Mesenchymal stem cell (in vitro differentiated cells and primary cell): ENCODE measurements at regions not wholly inside any gene's neighbourhood (a gene's known extent, or its start where the extent isn't known, plus 50 kb on each side); places are given as distances from the start of the nearest gene placed in this dataset.

Experiments
- DNase-seq: peaks from one replicate; pipeline ENCODE4 v3.0.0-alpha.2; 2013
- H2AFZ ChIP-seq: one replicate; pipeline ENCODE4 v1.6.1; 2013; ENCODE audit warnings: low read depth, mild to moderate bottlenecking, control low read depth, inconsistent platforms, low read length, moderate library complexity
- H2AK5ac ChIP-seq: 2 replicates; pipeline ENCODE4 v1.6.1; 2013; ENCODE audit warnings: low read length, moderate library complexity, mild to moderate bottlenecking, inconsistent platforms; ENCODE audit not compliant: severe bottlenecking
- H2BK120ac ChIP-seq: one replicate; pipeline ENCODE4 v1.6.1; 2013; ENCODE audit warnings: low read depth, mild to moderate bottlenecking, inconsistent platforms, low read length, moderate library complexity
- H2BK12ac ChIP-seq, 2 experiments: one replicate each; pipeline ENCODE4 v1.6.1; 2013; ENCODE audit warnings: inconsistent platforms in 2 of 2, low read length in 2 of 2, mild to moderate bottlenecking in 2 of 2, moderate library complexity in 2 of 2, control low read depth in 1 of 2
- H2BK15ac ChIP-seq: one replicate; pipeline ENCODE4 v1.6.1; 2013; ENCODE audit warnings: mild to moderate bottlenecking, low read depth, inconsistent platforms; ENCODE audit not compliant: poor library complexity, severe bottlenecking
- H2BK5ac ChIP-seq: 2 replicates; pipeline ENCODE4 v1.6.1; 2013; ENCODE audit warnings: low read depth, mild to moderate bottlenecking, low read length, control low read depth, inconsistent platforms; ENCODE audit not compliant: poor library complexity, severe bottlenecking
- H3K14ac ChIP-seq, 2 experiments: one replicate each; pipeline ENCODE4 v1.6.1; 2013; ENCODE audit warnings: inconsistent platforms in 2 of 2, low read length in 2 of 2, control low read depth in 1 of 2, mild to moderate bottlenecking in 1 of 2, moderate library complexity in 1 of 2
- H3K18ac ChIP-seq, 2 experiments: one replicate each; pipeline ENCODE4 v1.6.1; 2013; ENCODE audit warnings: inconsistent platforms in 2 of 2, low read length in 2 of 2, control low read depth in 1 of 2, low read depth in 1 of 2, mild to moderate bottlenecking in 1 of 2
- H3K23ac ChIP-seq, 2 experiments: one replicate each; pipeline ENCODE4 v1.6.1; 2013; ENCODE audit warnings: inconsistent platforms in 2 of 2, low read length in 2 of 2, mild to moderate bottlenecking in 2 of 2, moderate library complexity in 2 of 2, control low read depth in 1 of 2
- H3K27ac ChIP-seq: 2 replicates; pipeline ENCODE4 v1.5.1; 2013; ENCODE audit warnings: mild to moderate bottlenecking, moderate library complexity, low read length, control low read depth, inconsistent platforms; ENCODE audit not compliant: poor library complexity, severe bottlenecking
- H3K27me3 ChIP-seq, 2 experiments: 2 replicates each; pipeline versions ENCODE4 v1.6.1 to v1.7.0; 2013; ENCODE audit warnings: low read length in 2 of 2, mild to moderate bottlenecking in 2 of 2, moderate library complexity in 2 of 2, control low read depth in 1 of 2, inconsistent platforms in 1 of 2; ENCODE audit not compliant: control insufficient read depth in 1 of 2, insufficient read depth in 1 of 2
- H3K36me3 ChIP-seq, 2 experiments: 2 replicates each; pipeline versions ENCODE4 v1.6.1 to v1.7.0; 2013; ENCODE audit warnings: low read length in 2 of 2, control low read depth in 1 of 2, inconsistent platforms in 1 of 2, low read depth in 1 of 2, mild to moderate bottlenecking in 1 of 2; ENCODE audit not compliant: insufficient read depth in 2 of 2, control insufficient read depth in 1 of 2
- H3K4ac ChIP-seq, 2 experiments: one replicate each; pipeline ENCODE4 v1.6.1; 2013; ENCODE audit warnings: inconsistent platforms in 2 of 2, low read length in 2 of 2, mild to moderate bottlenecking in 2 of 2, moderate library complexity in 2 of 2, control low read depth in 1 of 2, low read depth in 1 of 2
- H3K4me1 ChIP-seq: 2 replicates; pipeline ENCODE4 v1.6.1; 2013; ENCODE audit warnings: low read depth, low read length, control low read depth; ENCODE audit not compliant: control insufficient read depth, insufficient read depth
- H3K4me2 ChIP-seq: 2 replicates; pipeline ENCODE4 v1.6.1; 2013; ENCODE audit warnings: low read length, mild to moderate bottlenecking, inconsistent platforms; ENCODE audit not compliant: poor library complexity, severe bottlenecking
- H3K4me3 ChIP-seq, 2 experiments: 2 replicates each; pipeline versions ENCODE4 v1.5.1 to v1.7.0; 2013; ENCODE audit warnings: low read length in 2 of 2, mild to moderate bottlenecking in 2 of 2, control low read depth in 1 of 2, low read depth in 1 of 2; ENCODE audit not compliant: insufficient read depth in 1 of 2
- H3K79me1 ChIP-seq: replicated peaks from 2 replicates; pipeline ENCODE4 v1.6.1; 2013; ENCODE audit warnings: mild to moderate bottlenecking, control low read depth, low read length, inconsistent platforms; ENCODE audit not compliant: poor library complexity, severe bottlenecking
- H3K9ac ChIP-seq: 2 replicates; pipeline ENCODE4 v1.7.0; 2013; ENCODE audit warnings: mild to moderate bottlenecking, low read length, moderate library complexity
- H3K9me3 ChIP-seq: 2 replicates; pipeline ENCODE4 v1.7.0; 2013; ENCODE audit warnings: mild to moderate bottlenecking, low read length; ENCODE audit not compliant: control insufficient read depth
- H4K8ac ChIP-seq: one replicate; pipeline ENCODE4 v1.6.1; 2013; ENCODE audit warnings: inconsistent platforms, mild to moderate bottlenecking, low read length, moderate library complexity
- H4K91ac ChIP-seq: one replicate; pipeline ENCODE4 v1.6.1; 2013; ENCODE audit warnings: mild to moderate bottlenecking, low read length, inconsistent platforms
- WGBS: methylation state at CpG from one replicate; pipeline ENCODE4 v1.1.7; 2013; ENCODE audit warnings: mixed read lengths; 5-methylcytosine and 5-hydroxymethylcytosine counted together

DNA sequence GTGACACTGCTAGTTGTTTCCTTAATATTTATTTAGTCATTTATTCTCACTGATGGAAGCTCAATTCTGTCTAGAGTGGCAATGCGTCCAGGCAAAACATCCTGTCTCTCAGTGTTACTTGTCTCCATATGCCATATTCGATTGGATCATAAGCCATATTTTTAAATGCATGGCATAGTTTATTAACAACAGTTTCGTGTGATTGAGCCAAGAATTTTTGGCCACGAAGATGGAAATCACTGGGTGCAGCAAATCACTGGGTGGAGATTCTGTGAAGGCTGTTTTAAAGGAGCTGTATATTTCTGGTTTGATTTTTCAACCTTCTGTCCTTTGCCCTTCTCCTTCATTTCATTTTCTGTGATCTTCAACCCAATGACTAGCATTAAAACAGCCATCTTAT is 205.2 kb downstream of the JRKL start:
- WGBS, result 58% methylated on average over 3 of the region's 4 CpGs
- no peak overlapping the region for H3K23ac ChIP-seq

DNA sequence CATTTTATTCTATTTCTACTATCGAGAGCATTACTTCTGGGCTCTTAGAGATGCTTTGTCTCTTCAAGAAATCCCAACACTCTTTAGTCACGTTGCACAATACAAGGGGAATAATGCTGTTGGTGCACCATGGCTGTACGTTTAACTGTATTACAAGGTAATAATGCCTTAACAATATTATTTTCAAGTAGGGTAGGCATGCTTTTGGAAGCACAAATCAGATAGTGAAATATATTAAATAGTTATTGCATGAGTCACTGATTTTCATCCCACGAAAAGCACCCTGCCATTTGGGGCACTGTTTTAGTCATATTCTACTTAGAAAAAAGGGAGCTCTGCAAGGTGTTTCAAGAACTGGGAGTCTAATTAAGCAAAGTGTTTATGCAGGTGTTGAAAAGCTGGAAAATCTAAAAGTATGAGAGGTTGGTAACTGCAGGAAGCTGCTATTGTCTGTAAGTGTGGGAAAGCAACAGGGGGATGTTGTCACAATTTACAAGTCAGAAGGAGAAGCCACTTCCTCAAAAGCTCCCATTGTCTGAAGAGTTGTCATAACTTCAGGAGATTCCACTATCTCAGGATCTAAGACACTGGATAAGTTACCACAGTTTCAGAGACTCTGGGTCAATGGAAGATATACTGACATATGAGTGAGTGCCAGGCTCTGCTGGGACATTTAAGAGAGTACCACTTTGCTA is 218.2 kb downstream of the JRKL start:
- H3K4me2 ChIP-seq, result no peak overlapping the region
- WGBS, result 81% methylated on average over 2 of the region's 4 CpGs
- H3K36me3 ChIP-seq, result no peaks in the 10 kb centered on the region

More for the DNA sequence above, 205.2 kb downstream of the JRKL start:
- no peak overlapping the region for H2AK5ac ChIP-seq
- H2BK5ac ChIP-seq, result no peak overlapping the region
- no peak overlapping the region for H2BK12ac ChIP-seq
- no peak overlapping the region for H2BK120ac ChIP-seq
- no peak overlapping the region for H3K27ac ChIP-seq
- no peak overlapping the region for H3K4ac ChIP-seq
- H3K9me3 ChIP-seq, result no peaks in the 10 kb centered on the region
- H2AFZ ChIP-seq, result no peak overlapping the region
- H3K79me1 ChIP-seq, result no peaks in the 10 kb centered on the region
- H3K36me3 ChIP-seq, result no peaks in the 10 kb centered on the region
- H3K4me1 ChIP-seq, result no peaks in the 10 kb centered on the region
- H3K9ac ChIP-seq, result no peak overlapping the region
- DNase-seq, result no peak
- H3K4me2 ChIP-seq, result no peak overlapping the region
- H2BK15ac ChIP-seq, result no peak overlapping the region
- no peaks in the 10 kb centered on the region for H3K27me3 ChIP-seq
- no peak overlapping the region for H4K91ac ChIP-seq
- no peak overlapping the region for H3K4me3 ChIP-seq
- no peak overlapping the region for H4K8ac ChIP-seq
- H3K18ac ChIP-seq, result no peak overlapping the region
- H3K14ac ChIP-seq, result no peak overlapping the region

DNA sequence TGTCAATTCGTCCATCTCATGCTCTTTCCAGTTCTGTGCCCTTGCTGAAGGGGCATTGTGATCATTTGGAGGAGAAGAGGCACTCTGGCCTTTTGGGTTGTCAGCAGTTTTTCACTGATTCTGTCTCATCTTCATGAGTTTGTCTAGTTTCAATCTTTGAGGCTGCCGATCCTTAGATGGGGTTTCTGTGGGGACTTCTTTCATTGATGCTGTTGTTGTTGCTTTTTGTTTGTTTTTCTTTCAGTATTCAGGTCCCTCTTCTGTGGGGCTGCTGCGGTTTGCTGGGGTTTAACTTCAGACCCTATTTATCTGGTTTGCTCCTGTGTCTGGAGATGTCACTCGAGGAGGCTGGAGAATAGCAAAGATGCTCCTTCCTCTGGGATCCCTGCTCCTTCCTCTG is 224.3 kb downstream of the JRKL start:
- WGBS, result 65% methylated on average over 4 of the region's 4 CpGs
- H2BK12ac ChIP-seq, result no peak overlapping the region

More for the DNA sequence above, 218.2 kb downstream of the JRKL start:
- no peak overlapping the region for H3K27ac ChIP-seq
- no peak overlapping the region for H2BK120ac ChIP-seq
- no peak overlapping the region for H2AFZ ChIP-seq
- no peaks in the 10 kb centered on the region for H3K9me3 ChIP-seq
- no peaks in the 10 kb centered on the region for H3K79me1 ChIP-seq
- H2BK12ac ChIP-seq, result no peak overlapping the region
- H3K4ac ChIP-seq, result no peak overlapping the region
- no peak overlapping the region for H4K91ac ChIP-seq
- H2AK5ac ChIP-seq, result no peak overlapping the region
- H4K8ac ChIP-seq, result no peak overlapping the region
- no peak overlapping the region for H3K14ac ChIP-seq
- DNase-seq, result no peak
- no peak overlapping the region for H2BK5ac ChIP-seq
- H3K9ac ChIP-seq, result no peak overlapping the region
- H3K4me3 ChIP-seq, result no peak overlapping the region
- no peak overlapping the region for H2BK15ac ChIP-seq
- no peaks in the 10 kb centered on the region for H3K27me3 ChIP-seq
- no peaks in the 10 kb centered on the region for H3K4me1 ChIP-seq
- no peak overlapping the region for H3K23ac ChIP-seq
- no peak overlapping the region for H3K18ac ChIP-seq

DNA sequence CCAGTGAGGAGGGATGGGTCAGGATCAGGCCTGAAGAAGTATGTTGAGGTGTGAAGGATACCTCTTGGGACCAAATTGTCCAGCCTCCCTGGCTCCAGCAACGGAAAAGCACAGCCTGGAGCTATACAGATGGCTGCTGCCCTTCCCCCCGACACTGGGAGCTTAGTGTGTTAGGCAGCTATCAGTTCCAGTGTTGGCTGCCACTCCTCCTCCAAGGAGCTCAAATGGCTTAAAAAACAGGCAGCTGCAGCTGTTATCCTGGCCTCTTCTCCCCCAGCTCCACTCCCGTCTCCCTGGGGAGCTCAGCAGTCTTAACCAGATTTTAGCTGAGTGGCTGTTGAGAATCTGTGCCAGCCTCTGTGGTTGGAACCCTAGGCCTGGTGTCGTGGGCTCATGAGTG is 225.0 kb downstream of the JRKL start:
- no peaks in the 10 kb centered on the region for H3K36me3 ChIP-seq
- no peaks in the 10 kb centered on the region for H3K79me1 ChIP-seq
- no peak overlapping the region for H2BK120ac ChIP-seq
- WGBS, result 53% methylated on average over 4 of the region's 4 CpGs
- no peak overlapping the region for H2BK5ac ChIP-seq
- no peaks in the 10 kb centered on the region for H3K4me1 ChIP-seq
- H3K27ac ChIP-seq, result no peak overlapping the region
- H3K9ac ChIP-seq, result no peak overlapping the region
- no peak overlapping the region for H2AK5ac ChIP-seq
- no peak for DNase-seq
- H2BK12ac ChIP-seq, result no peak overlapping the region
- H3K14ac ChIP-seq, result no peak overlapping the region
- H4K91ac ChIP-seq, result no peak overlapping the region
- no peaks in the 10 kb centered on the region for H3K27me3 ChIP-seq
- no peak overlapping the region for H3K18ac ChIP-seq
- no peak overlapping the region for H3K4ac ChIP-seq
- H4K8ac ChIP-seq, result no peak overlapping the region
- H3K4me3 ChIP-seq, result no peak overlapping the region
- no peaks in the 10 kb centered on the region for H3K9me3 ChIP-seq
- H2BK15ac ChIP-seq, result no peak overlapping the region
- H3K4me2 ChIP-seq, result no peak overlapping the region
- no peak overlapping the region for H2AFZ ChIP-seq
- H3K23ac ChIP-seq, result no peak overlapping the region

More for the DNA sequence above, 224.3 kb downstream of the JRKL start:
- Histone ChIP-seq H3K4ac (no peak overlapping the region), H3K9ac (no peak overlapping the region), H3K79me1 (no peaks in the 10 kb centered on the region), H2BK120ac (no peak overlapping the region), H3K4me1 (no peaks in the 10 kb centered on the region), H3K4me3 (no peak overlapping the region), H3K23ac (no peak overlapping the region), H2AK5ac (no peak overlapping the region), H2BK15ac (no peak overlapping the region), H3K4me2 (no peak overlapping the region), H3K36me3 (no peaks in the 10 kb centered on the region), H4K91ac (no peak overlapping the region), H3K9me3 (no peaks in the 10 kb centered on the region), H3K14ac (no peak overlapping the region), H3K18ac (no peak overlapping the region), H4K8ac (no peak overlapping the region), H2AFZ (no peak overlapping the region), H2BK5ac (no peak overlapping the region), H3K27ac (no peak overlapping the region), H3K27me3 (no peaks in the 10 kb centered on the region)
- no peak for DNase-seq
